PFSK-1 (cell line): ENCODE measurements at regions not wholly inside any gene's neighbourhood (a gene's known extent, or its start where the extent isn't known, plus 50 kb on each side); places are given as distances from the start of the nearest gene placed in this dataset.

Experiments
- FOXP2 ChIP-seq: optimal IDR thresholded peaks from 2 replicates; pipeline ENCODE3; 2011; ENCODE audit warnings: borderline replicate concordance, control low read depth, inconsistent platforms; ENCODE audit not compliant: insufficient read depth; ENCODE audit errors: extremely low read length, extremely low read depth
- POLR2AphosphoS5 ChIP-seq: IDR thresholded peaks from 2 replicates; pipeline ENCODE4 v1.6.1; 2012; ENCODE audit warnings: low read depth, mild to moderate bottlenecking, control low read depth, low read length, moderate library complexity
- SIN3A ChIP-seq: IDR thresholded peaks from 2 replicates; pipeline ENCODE4 v1.6.1; 2012; ENCODE audit warnings: mild to moderate bottlenecking, low read length, moderate library complexity, borderline replicate concordance; ENCODE audit not compliant: insufficient read depth
- TAF1 ChIP-seq: IDR thresholded peaks from 2 replicates; pipeline ENCODE4 v1.6.1; 2012; ENCODE audit warnings: low read length, control low read depth, borderline replicate concordance; ENCODE audit not compliant: insufficient read depth
- TF ChIP-seq, protein P1 (sequence below), 2 experiments: IDR thresholded peaks; 2 replicates each; pipeline versions ENCODE4 v1.6.1 to v1.8.0; 2011 to 2012; ENCODE audit warnings: low read depth in 2 of 2, low read length in 2 of 2, control low read depth in 1 of 2, inconsistent platforms in 1 of 2, mild to moderate bottlenecking in 1 of 2, moderate library complexity in 1 of 2; ENCODE audit not compliant: insufficient read depth in 1 of 2

DNA sequence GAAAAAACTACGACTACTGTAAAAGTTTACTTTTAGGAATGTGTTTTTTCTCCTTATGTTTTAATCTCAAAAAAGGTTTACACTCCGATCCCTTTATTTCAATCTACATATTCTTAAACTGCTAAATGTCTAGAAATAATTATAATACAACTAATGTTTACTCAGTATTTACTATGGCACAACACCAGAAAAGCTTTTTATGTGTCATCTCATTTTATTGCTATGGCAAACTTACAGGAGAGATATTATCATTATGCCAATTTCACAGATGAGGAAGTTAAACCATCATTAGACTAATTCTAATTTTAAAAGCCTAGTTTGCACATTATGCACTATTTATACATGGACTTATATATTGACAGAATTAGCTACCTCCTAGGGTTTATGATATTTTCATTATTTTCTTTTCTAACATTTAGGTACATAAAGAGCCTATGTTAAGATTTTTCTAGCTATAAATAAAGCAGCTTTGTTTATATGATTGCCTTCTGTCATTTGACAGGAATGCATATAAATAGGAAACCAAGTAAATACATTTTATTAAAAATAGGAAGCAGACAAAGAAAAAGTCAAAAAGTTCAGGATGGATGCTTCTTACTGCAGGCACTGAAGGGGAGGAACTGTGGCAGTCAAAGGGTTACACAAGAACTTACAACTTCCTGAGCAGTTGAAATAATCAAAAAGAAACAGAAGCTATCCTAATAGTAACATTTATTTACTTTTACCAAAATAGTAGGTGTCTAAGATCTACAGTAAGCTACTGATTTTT, 442.4 kb downstream of the LTN1 start:
- TF ChIP-seq TAF1 (no peak), FOXP2 (no peak), SIN3A (no peak), POLR2AphosphoS5 (no peak)
- TF ChIP-seq, protein P1, sequence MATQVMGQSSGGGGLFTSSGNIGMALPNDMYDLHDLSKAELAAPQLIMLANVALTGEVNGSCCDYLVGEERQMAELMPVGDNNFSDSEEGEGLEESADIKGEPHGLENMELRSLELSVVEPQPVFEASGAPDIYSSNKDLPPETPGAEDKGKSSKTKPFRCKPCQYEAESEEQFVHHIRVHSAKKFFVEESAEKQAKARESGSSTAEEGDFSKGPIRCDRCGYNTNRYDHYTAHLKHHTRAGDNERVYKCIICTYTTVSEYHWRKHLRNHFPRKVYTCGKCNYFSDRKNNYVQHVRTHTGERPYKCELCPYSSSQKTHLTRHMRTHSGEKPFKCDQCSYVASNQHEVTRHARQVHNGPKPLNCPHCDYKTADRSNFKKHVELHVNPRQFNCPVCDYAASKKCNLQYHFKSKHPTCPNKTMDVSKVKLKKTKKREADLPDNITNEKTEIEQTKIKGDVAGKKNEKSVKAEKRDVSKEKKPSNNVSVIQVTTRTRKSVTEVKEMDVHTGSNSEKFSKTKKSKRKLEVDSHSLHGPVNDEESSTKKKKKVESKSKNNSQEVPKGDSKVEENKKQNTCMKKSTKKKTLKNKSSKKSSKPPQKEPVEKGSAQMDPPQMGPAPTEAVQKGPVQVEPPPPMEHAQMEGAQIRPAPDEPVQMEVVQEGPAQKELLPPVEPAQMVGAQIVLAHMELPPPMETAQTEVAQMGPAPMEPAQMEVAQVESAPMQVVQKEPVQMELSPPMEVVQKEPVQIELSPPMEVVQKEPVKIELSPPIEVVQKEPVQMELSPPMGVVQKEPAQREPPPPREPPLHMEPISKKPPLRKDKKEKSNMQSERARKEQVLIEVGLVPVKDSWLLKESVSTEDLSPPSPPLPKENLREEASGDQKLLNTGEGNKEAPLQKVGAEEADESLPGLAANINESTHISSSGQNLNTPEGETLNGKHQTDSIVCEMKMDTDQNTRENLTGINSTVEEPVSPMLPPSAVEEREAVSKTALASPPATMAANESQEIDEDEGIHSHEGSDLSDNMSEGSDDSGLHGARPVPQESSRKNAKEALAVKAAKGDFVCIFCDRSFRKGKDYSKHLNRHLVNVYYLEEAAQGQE (IDR thresholded peaks at IDR 0.05; ENCODE audit: insufficient read depth in 1 of 2, low read depth in 2 of 2, low read length in 2 of 2) = no peak

DNA sequence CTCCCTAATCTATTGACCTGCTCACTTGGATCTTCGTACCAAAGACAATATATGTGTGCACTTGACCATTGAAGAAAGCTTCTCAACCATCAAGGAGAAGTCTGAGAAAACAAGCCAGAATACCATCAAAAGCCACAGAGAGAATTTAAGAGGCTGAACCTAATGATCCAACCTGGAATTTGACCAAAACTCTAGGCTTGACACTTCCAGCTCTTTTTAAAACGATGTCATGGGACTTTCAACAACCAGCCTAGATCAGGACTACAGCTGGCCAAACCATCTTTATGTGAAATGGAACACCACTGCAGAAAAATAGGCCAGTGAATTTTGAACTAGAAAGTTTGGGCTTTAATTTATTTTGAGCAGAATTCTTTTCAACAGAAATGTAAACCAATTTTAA, 444.4 kb downstream of the LTN1 start:
- TF ChIP-seq TAF1 (no peak), SIN3A (no peak), POLR2AphosphoS5 (no peak), FOXP2 (no peak)
- TF ChIP-seq, protein P1 (IDR thresholded peaks at IDR 0.05; ENCODE audit: insufficient read depth in 1 of 2, low read depth in 2 of 2, low read length in 2 of 2) = no peak

DNA sequence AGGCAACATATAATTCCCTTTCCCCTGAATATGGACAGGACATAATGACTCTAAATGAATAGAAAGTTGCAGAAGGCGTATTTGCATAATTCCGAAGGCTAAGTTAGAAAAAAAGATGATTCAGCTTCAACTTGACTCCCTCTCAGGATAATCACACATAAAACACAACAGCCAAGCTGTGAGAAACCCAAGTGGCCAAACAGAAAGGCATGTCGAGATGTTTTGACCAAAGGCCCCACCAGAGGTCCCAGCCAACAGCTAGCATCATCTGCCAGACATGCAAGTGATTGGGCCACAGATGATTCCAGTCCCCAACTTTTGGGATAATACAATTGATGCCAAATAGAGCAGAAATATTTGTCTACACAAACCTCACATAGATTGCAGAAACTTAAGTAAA, 444.9 kb downstream of the LTN1 start:
- TF ChIP-seq POLR2AphosphoS5 = no peak
- TF ChIP-seq, protein P1 (IDR thresholded peaks at IDR 0.05; ENCODE audit: insufficient read depth in 1 of 2, low read depth in 2 of 2, low read length in 2 of 2) = no peak
- no peak for TF ChIP-seq TAF1
- no peak for TF ChIP-seq SIN3A
- no peak for TF ChIP-seq FOXP2

DNA sequence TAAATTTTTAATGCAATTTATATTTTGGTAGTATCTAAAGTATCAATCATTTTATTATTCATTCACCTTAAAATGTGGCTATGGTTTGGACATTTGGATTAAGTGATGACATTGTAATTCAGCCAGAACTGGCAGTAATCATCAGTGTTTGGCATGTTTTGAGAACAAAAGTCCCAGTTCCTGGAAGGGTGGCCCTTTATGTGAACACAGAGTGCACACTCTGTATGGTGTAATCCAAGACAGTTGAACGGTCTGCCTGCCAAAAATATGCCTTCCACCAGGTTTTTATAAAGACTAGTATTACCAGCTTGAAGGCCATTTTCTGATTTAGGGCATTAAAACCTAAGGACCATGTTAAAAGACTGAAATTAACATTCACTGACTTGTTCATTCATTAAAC, 448.7 kb downstream of the LTN1 start:
- TF ChIP-seq TAF1 (no peak), SIN3A (no peak), POLR2AphosphoS5 (no peak), FOXP2 (no peak)
- TF ChIP-seq, protein P1 (IDR thresholded peaks at IDR 0.05; ENCODE audit: insufficient read depth in 1 of 2, low read depth in 2 of 2, low read length in 2 of 2) = no peak
